ENCODE measurements at regions not wholly inside any gene's neighbourhood (a gene's known extent, or its start where the extent isn't known, plus 50 kb on each side); places are given as distances from the start of the nearest gene placed in this dataset.

DNA sequence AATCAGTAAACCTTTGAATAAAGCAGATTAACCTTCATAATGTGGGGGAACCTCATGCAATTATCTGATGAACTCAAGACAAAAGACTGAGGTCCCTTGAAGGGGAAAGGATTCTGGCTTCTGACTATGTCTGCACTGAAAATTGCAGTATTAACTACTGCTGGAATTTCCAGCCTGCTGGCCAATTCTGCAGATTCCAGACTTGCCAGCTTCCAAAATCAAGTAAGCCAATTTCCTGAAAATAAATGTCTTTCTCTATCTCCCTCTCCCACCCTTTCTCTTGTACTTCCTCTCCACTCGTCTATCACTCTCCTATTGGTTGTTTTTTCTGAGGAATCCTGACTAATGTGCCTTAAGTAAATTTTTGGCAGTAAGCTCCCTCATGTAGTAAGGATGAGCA is 1479.9 kb upstream of the PRR20A start:
- TF ChIP-seq, protein P1, sequence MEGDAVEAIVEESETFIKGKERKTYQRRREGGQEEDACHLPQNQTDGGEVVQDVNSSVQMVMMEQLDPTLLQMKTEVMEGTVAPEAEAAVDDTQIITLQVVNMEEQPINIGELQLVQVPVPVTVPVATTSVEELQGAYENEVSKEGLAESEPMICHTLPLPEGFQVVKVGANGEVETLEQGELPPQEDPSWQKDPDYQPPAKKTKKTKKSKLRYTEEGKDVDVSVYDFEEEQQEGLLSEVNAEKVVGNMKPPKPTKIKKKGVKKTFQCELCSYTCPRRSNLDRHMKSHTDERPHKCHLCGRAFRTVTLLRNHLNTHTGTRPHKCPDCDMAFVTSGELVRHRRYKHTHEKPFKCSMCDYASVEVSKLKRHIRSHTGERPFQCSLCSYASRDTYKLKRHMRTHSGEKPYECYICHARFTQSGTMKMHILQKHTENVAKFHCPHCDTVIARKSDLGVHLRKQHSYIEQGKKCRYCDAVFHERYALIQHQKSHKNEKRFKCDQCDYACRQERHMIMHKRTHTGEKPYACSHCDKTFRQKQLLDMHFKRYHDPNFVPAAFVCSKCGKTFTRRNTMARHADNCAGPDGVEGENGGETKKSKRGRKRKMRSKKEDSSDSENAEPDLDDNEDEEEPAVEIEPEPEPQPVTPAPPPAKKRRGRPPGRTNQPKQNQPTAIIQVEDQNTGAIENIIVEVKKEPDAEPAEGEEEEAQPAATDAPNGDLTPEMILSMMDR (IDR thresholded peaks at IDR 0.05) = no peak
- TF ChIP-seq POLR2A (IDR thresholded peaks at IDR 0.05; ENCODE audit: low read depth) = no peak
- no peak for TF ChIP-seq POLR2AphosphoS5 (IDR thresholded peaks at IDR 0.05)
- TF ChIP-seq EP300 (IDR thresholded peaks at IDR 0.05) = no peak

All from esophagus muscularis mucosa (tissue), 4 donors.